Karpas-422 (cell line): ENCODE measurements at regions not wholly inside any gene's neighbourhood (a gene's known extent, or its start where the extent isn't known, plus 50 kb on each side); places are given as distances from the start of the nearest gene placed in this dataset.

Experiments used
- DNase-seq: peaks from one replicate; pipeline ENCODE4 v3.0.0-alpha.2; 2015
- H2AFZ ChIP-seq: fragments of 200-600 bp; sonication (generic); 2 replicates; pipeline ENCODE4 v1.6.1; 2014; ENCODE audit warnings: antibody characterized with exemption, low read length, mixed read lengths
- H3K27ac ChIP-seq: fragments of 200-600 bp; sonication (generic); 2 replicates; pipeline ENCODE4 v1.5.1; 2014; ENCODE audit warnings: mild to moderate bottlenecking, low read length, moderate library complexity
- H3K27me3 ChIP-seq: fragments of 200-600 bp; sonication (generic); 2 replicates; pipeline ENCODE4 v1.6.1; 2014; ENCODE audit warnings: low read length, mixed read lengths
- H3K36me3 ChIP-seq: fragments of 200-600 bp; sonication (generic); 2 replicates; pipeline ENCODE4 v1.6.1; 2014; ENCODE audit warnings: low read length, mixed read lengths; ENCODE audit not compliant: insufficient read depth
- H3K4me1 ChIP-seq: fragments of 200-600 bp; sonication (generic); 2 replicates; pipeline ENCODE4 v1.6.1; 2014; ENCODE audit warnings: mild to moderate bottlenecking, low read length, mixed read lengths
- H3K4me2 ChIP-seq: fragments of 200-600 bp; sonication (generic); 2 replicates; pipeline ENCODE4 v1.6.1; 2014; ENCODE audit warnings: low read length, low read depth, mild to moderate bottlenecking; ENCODE audit not compliant: poor library complexity, severe bottlenecking
- H3K4me3 ChIP-seq: fragments of 200-600 bp; sonication (generic); 2 replicates; pipeline ENCODE4 v1.5.1; 2014; ENCODE audit warnings: mild to moderate bottlenecking, antibody characterized with exemption, low read length, mixed read lengths
- H3K79me2 ChIP-seq: fragments of 200-600 bp; sonication (generic); 2 replicates; pipeline ENCODE4 v1.6.1; 2014; ENCODE audit warnings: mild to moderate bottlenecking, low read length, mixed read lengths
- H3K9ac ChIP-seq: fragments of 200-600 bp; sonication (generic); 2 replicates; pipeline ENCODE4 v1.6.0; 2014; ENCODE audit warnings: low read length
- H3K9me2 ChIP-seq: fragments of 200-600 bp; sonication (generic), shearing (Covaris generic); replicated peaks from 2 replicates; pipeline ENCODE4 v1.6.0; 2014; ENCODE audit warnings: mild to moderate bottlenecking, low read length, moderate library complexity; ENCODE audit not compliant: insufficient read depth
- H3K9me3 ChIP-seq: fragments of 300-700, 200-600 bp; sonication (generic); 2 replicates; pipeline ENCODE4 v1.6.1; 2014; ENCODE audit warnings: low read length, mixed read lengths
- H4K20me1 ChIP-seq: fragments of 200-600 bp; sonication (generic); 2 replicates; pipeline ENCODE4 v1.6.1; 2014; ENCODE audit warnings: mild to moderate bottlenecking, antibody characterized with exemption, low read length, low read depth; ENCODE audit not compliant: insufficient read depth

DNA sequence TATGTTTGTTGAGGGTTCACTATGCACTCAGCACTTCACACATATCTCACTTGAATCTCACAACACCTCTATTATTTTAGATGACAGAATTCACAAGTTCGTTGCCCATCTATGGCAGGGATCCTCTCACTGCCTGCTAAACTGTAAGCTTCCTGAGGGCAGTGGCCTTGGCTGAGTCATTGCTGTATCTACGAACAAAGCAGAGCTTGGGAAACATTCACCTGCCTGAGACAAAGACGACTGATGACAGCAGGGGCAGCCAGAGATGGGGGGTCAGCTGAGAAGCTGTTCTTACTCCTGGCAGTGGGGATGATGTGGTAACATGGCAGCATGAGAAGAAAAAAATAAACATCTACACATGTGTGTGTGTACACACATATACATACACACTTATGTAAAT is 125.5 kb upstream of the NMNAT3 start:
- Histone ChIP-seq H3K79me2 (no peaks in the 10 kb centered on the region), H2AFZ (no peak overlapping the region), H3K27ac (no peak overlapping the region)

DNA sequence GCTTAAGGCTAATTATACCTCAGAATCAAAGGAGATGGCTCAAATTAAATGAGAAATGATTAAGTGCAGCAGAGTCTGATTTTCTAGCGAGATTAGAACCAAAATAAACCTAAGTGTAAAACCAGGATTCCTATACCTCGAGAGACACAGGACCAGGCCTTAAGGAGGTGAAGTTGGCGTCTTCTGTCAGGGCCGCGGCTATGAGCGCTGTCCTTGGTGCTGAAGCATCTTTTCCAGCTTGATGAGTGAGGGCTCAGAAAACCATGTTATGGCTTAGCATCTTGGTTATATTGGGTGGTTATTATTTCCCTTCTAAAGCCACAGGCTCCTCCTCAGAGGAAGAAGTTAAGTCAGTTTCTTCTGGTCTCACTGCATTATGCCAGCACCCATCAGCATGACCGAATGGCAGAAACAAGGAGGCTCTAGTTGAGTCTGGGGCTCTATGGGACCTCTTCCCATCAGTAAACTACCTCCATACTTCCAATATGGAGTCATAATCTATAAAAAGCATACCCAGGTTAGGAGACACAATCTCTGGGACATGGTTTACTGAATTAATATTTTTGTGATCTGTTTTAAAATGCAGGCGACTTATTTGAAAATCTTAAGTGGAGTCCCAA is 120.1 kb upstream of the NMNAT3 start:
- no peaks in the 10 kb centered on the region for H3K36me3 ChIP-seq
- H3K4me2 ChIP-seq: no peak overlapping the region
- no peak overlapping the region for H3K9ac ChIP-seq
- no peak overlapping the region for H3K27ac ChIP-seq
- H2AFZ ChIP-seq: no peak overlapping the region
- no peaks in the 10 kb centered on the region for H3K79me2 ChIP-seq
- H3K9me2 ChIP-seq: 0 out of 2 replicates have a peak, but pooled peaks cover 5% of the 10 kb centered on the region
- H3K4me3 ChIP-seq: no peak overlapping the region
- H3K27me3 ChIP-seq: no peaks in the 10 kb centered on the region
- H3K9me3 ChIP-seq: no peaks in the 10 kb centered on the region
- no peaks in the 10 kb centered on the region for H3K4me1 ChIP-seq
- peak; percentile 53 for DNase-seq
- H4K20me1 ChIP-seq: no peaks in the 10 kb centered on the region

More for the DNA sequence above, 125.5 kb upstream of the NMNAT3 start:
- DNase-seq: no peak
- Histone ChIP-seq H3K36me3 (no peaks in the 10 kb centered on the region), H3K4me3 (no peak overlapping the region), H4K20me1 (no peaks in the 10 kb centered on the region), H3K9ac (no peak overlapping the region), H3K4me1 (no peaks in the 10 kb centered on the region), H3K27me3 (no peaks in the 10 kb centered on the region), H3K9me3 (no peaks in the 10 kb centered on the region), H3K9me2 (0 out of 2 replicates have a peak, but pooled peaks cover 2% of the 10 kb centered on the region), H3K4me2 (no peak overlapping the region)

DNA sequence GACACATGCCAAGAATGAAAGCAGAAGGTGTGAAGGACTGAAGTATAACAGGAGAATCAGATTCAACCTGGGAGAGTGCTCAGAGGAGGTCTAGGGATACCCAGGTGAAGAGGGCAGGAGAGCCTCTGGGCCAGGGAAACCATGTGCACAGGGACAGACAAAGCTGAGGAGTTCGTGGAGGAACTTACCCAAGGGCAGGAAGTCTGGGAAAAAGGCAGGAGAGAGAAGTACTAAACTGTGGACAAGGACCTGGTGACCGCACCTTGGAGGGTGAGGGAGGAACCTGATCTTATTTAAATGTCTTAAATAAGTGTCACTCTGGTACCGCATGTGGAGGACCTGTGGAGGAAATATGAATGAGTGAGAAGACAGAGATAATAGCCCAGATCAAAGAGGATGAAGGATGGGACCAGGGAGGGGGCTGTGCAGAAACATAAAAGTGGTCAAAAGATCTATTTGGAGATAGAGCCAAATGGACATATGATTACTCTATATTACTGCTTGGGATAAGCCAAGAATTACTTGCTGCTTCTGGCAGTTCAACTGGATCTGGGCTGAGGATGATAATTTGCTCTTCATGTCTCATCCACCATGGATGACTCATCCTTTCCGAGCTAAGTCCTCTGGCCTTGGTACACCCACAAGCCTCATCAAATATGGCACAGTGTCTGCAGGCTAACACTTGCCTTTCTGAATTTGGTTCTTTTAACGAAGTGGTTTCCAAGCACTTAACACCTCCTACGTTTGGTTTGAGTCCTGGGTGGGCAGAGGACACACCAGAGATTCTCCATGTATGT is 116.9 kb upstream of the NMNAT3 start:
- Histone ChIP-seq H4K20me1 (no peaks in the 10 kb centered on the region), H3K4me1 (no peaks in the 10 kb centered on the region), H3K9me2 (0 out of 2 replicates have a peak, but pooled peaks cover 5% of the 10 kb centered on the region), H2AFZ (no peak overlapping the region), H3K27ac (no peak overlapping the region), H3K9me3 (no peaks in the 10 kb centered on the region), H3K79me2 (no peaks in the 10 kb centered on the region), H3K4me3 (no peak overlapping the region), H3K36me3 (no peaks in the 10 kb centered on the region), H3K4me2 (no peak overlapping the region), H3K9ac (no peak overlapping the region), H3K27me3 (no peaks in the 10 kb centered on the region)
- no peak for DNase-seq

DNA sequence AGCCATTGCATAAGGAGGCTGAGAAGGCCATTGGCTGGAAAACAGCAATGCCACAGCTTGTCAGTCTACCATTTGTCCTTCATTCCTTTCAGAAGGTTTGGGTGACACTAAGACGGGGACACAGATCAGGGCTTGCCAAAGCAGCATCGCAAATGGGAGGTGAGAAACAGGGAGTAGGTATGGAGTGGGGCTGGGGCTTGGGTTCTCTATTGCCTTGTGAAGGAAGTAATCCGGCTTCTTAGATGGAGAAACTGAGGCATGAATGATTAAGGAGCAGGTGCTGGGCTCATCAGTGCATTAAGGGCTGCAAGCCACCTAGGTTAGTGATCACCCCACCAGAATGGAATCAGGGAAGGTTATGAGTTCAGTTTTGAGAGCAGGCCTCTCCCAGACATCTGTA is 115.6 kb upstream of the NMNAT3 start:
- no peak for DNase-seq
- no peak overlapping the region for H3K27ac ChIP-seq

DNA sequence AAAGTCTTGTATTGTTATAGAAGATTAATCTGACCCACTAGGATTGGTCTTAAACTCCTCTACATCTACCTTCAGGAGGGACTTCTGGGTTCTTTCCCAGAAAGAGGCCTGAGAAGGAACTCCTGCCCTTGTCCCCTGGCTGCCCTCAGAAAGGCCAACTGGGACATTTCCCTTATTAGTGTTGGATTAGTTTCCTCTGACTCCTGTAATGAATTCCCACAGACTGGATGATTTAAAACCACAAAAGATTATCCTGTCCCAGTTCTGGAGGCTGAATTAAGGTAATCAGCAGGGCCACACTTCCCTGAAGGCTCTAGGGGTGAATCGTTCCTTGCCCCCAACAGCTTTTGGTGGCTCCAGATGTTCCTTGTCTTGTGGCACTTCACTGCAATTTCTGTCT is 102.8 kb upstream of the NMNAT3 start:
- Histone ChIP-seq H3K36me3 (no peaks in the 10 kb centered on the region), H3K4me2 (no peak overlapping the region), H3K4me1 (no peaks in the 10 kb centered on the region), H3K27ac (no peak overlapping the region), H3K9me2 (no peaks in the 10 kb centered on the region), H2AFZ (no peak overlapping the region), H3K9ac (no peak overlapping the region), H4K20me1 (no peaks in the 10 kb centered on the region), H3K27me3 (no peaks in the 10 kb centered on the region), H3K79me2 (no peaks in the 10 kb centered on the region), H3K4me3 (no peak overlapping the region), H3K9me3 (no peaks in the 10 kb centered on the region)
- no peak for DNase-seq

More for the DNA sequence above, 115.6 kb upstream of the NMNAT3 start:
- Histone ChIP-seq H3K4me1 (no peaks in the 10 kb centered on the region), H3K9me2 (0 out of 2 replicates have a peak, but pooled peaks cover 3% of the 10 kb centered on the region), H3K27me3 (no peaks in the 10 kb centered on the region), H3K9me3 (no peaks in the 10 kb centered on the region), H4K20me1 (no peaks in the 10 kb centered on the region), H2AFZ (no peak overlapping the region), H3K9ac (no peak overlapping the region), H3K4me3 (no peak overlapping the region), H3K36me3 (no peaks in the 10 kb centered on the region), H3K4me2 (no peak overlapping the region), H3K79me2 (no peaks in the 10 kb centered on the region)

DNA sequence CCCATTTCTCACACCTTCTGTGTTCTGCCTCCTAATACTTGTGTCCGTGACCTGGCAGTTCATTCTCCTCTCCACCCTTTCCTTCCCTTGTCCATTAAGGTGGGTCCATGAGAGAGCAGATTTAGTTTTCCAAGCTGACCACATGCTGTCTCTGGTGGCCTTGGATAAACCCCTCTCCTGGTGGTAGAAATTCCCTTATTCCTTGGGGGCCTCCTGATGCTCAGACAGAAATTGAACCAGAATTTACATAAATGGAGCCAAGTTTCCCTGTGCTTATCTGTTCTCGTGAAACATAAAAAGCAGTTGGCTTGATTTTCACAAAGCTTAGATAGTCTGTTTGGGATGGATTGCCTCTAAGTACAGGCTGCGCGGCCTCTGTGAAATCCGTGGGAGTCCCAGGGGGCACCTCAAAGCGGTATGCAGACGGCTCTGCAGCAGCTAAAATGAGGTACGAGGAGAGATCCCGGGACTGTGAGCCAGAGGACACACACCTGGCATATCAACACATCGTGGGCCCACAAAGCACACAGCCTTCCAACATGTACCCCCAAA is 101.0 kb upstream of the NMNAT3 start:
- H3K4me2 ChIP-seq: no peak overlapping the region
- H3K4me3 ChIP-seq: no peak overlapping the region
- no peak overlapping the region for H2AFZ ChIP-seq
- H4K20me1 ChIP-seq: no peaks in the 10 kb centered on the region
- no peak for DNase-seq
- no peaks in the 10 kb centered on the region for H3K9me2 ChIP-seq
- H3K9ac ChIP-seq: no peak overlapping the region
- H3K4me1 ChIP-seq: no peaks in the 10 kb centered on the region
- no peak overlapping the region for H3K27ac ChIP-seq
- H3K79me2 ChIP-seq: no peaks in the 10 kb centered on the region
- H3K27me3 ChIP-seq: no peaks in the 10 kb centered on the region
- no peaks in the 10 kb centered on the region for H3K9me3 ChIP-seq
- no peaks in the 10 kb centered on the region for H3K36me3 ChIP-seq

DNA sequence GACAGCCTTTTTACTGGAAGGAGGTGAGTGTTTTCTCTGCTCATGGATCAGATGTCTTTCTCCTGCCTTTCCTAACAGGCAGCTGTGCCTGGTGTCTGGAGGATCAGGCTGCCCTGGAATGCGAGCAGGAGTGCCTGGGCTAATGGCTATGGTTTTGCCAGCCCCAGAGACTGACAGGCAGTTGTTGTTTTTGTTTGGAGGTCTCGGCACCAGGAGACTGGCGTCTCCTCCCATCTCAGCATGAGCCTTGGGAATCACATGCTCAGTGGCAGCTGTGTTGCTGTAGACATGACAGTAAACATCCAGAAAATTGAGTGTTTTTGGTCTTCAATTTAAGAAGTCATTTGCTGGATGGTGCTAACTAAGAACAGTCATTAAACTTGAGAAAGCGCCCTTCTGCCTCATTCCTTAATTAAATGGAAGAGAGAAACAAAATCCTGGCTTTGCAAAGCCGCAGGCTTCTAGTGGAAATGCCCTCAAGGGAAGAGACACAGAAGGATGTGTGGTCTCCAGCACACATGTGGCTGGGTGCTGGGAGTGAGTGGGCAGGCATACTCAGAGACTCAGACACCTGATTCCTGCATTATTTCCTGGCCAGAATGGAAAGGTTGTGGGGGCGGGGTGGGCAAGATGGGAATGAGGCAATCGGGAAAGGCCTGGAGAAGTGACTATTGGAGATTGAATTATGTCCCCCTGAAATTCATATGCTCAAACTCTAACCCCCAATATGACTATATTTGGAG is 97.0 kb upstream of the NMNAT3 start:
- Histone ChIP-seq H3K4me2 (no peak overlapping the region), H3K79me2 (no peaks in the 10 kb centered on the region), H3K27ac (no peak overlapping the region), H3K9ac (no peak overlapping the region), H3K4me1 (no peaks in the 10 kb centered on the region), H3K36me3 (no peaks in the 10 kb centered on the region), H3K9me3 (no peaks in the 10 kb centered on the region), H4K20me1 (no peaks in the 10 kb centered on the region), H3K4me3 (no peak overlapping the region), H2AFZ (no peak overlapping the region), H3K9me2 (no peaks in the 10 kb centered on the region), H3K27me3 (no peaks in the 10 kb centered on the region)
- no peak for DNase-seq
